Fibroblast of lung (primary cell): ENCODE measurements at regions not wholly inside any gene's neighbourhood (a gene's known extent, or its start where the extent isn't known, plus 50 kb on each side); places are given as distances from the start of the nearest gene placed in this dataset.

ENCODE experiments used
- DNase-seq, 2 donors: peaks; one replicate each; pipeline versions ENCODE4 v3.0.0 to v3.0.0-alpha.2; 2010; ENCODE audit warnings: low read depth in 2 of 2
- H2AFZ ChIP-seq: 2 replicates; pipeline ENCODE4 v1.5.1; 2012; ENCODE audit warnings: low read length, control low read depth, inconsistent platforms
- H3K27ac ChIP-seq: 2 replicates; pipeline ENCODE4 v1.5.1; 2011; ENCODE audit warnings: low read length, control low read depth; ENCODE audit not compliant: insufficient read depth
- H3K27me3 ChIP-seq: 2 replicates; pipeline ENCODE4 v1.5.1; 2011; ENCODE audit warnings: mild to moderate bottlenecking, low read length; ENCODE audit not compliant: control insufficient read depth, insufficient read depth
- H3K36me3 ChIP-seq: 2 replicates; pipeline ENCODE4 v1.5.1; 2011; ENCODE audit warnings: low read length; ENCODE audit not compliant: control insufficient read depth, insufficient read depth
- H3K4me1 ChIP-seq: 2 replicates; pipeline ENCODE4 v1.5.1; 2011; ENCODE audit warnings: low read length; ENCODE audit not compliant: control insufficient read depth, insufficient read depth; ENCODE audit errors: extremely low read depth
- H3K4me2 ChIP-seq: 2 replicates; pipeline ENCODE4 v1.5.1; 2011; ENCODE audit warnings: low read length, control low read depth; ENCODE audit not compliant: insufficient read depth; ENCODE audit errors: extremely low read depth
- H3K4me3 ChIP-seq, 4 experiments: fragments of 200-600 bp in 1 of 4; sonication (generic) in 1 of 4; replicated peaks in 1 of 4; 2 replicates each; pipeline ENCODE4 v1.5.1; 2011 to 2016; ENCODE audit warnings: low read length in 4 of 4, low read depth in 3 of 4, mild to moderate bottlenecking in 3 of 4, control low read depth in 2 of 4, inconsistent platforms in 1 of 4, mixed read lengths in 1 of 4; ENCODE audit not compliant: insufficient read depth in 1 of 4; ENCODE audit errors: control extremely low read depth in 1 of 4
- H3K79me2 ChIP-seq: 2 replicates; pipeline ENCODE4 v1.5.1; 2012; ENCODE audit warnings: mild to moderate bottlenecking, low read length, inconsistent platforms; ENCODE audit not compliant: control insufficient read depth, insufficient read depth
- H3K9ac ChIP-seq: 2 replicates; pipeline ENCODE4 v1.5.1; 2011; ENCODE audit warnings: mild to moderate bottlenecking, low read length, control low read depth; ENCODE audit not compliant: insufficient read depth
- H3K9me3 ChIP-seq: 2 replicates; pipeline ENCODE4 v1.5.1; 2012; ENCODE audit warnings: low read depth, low read length; ENCODE audit not compliant: control insufficient read depth, insufficient read depth
- H4K20me1 ChIP-seq: 2 replicates; pipeline ENCODE4 v1.5.1; 2011; ENCODE audit warnings: low read length; ENCODE audit not compliant: control insufficient read depth, insufficient read depth; ENCODE audit errors: extremely low read depth
- CTCF ChIP-seq, 2 donors: IDR thresholded peaks in 1 of 2; conservative IDR thresholded peaks in 1 of 2; 1 replicate in 1 of 2; 2 replicates in 1 of 2; pipeline ENCODE4 v1.5.1; 2011 to 2012; ENCODE audit warnings: low read length in 2 of 2, control low read depth in 1 of 2, inconsistent platforms in 1 of 2, low read depth in 1 of 2, mild to moderate bottlenecking in 1 of 2
- EZH2 ChIP-seq: IDR thresholded peaks from 2 replicates; pipeline ENCODE4 v1.5.1; 2012; ENCODE audit warnings: low read length, control low read depth, mild to moderate bottlenecking; ENCODE audit errors: missing control alignments

DNA sequence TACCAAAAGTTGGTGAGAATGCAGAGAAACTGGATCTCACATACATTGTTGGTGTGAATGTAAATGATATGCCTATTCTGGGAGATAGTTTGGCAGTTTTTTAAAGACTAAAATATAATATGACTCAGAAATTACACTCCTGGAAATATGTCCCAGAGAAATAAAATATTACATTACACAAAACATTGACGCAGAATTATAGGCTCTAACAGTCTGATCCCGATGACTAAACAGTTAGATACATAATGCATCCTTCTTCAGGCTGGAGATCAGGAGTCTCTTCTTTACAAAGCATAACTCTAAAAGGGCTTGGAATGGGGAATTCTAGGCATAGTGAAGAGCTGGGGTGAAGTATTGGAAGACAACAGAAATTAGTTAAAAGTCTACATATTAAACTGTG, 586.2 kb upstream of the NECTIN3 start:
- TF ChIP-seq CTCF (conservative IDR thresholded peaks at IDR 0.05 in 1 of 2, IDR thresholded peaks at IDR 0.05 in 1 of 2; ENCODE audit: low read depth in 1 of 2, low read length in 2 of 2) (no peak), EZH2 (no peak)
- Histone ChIP-seq H3K9me3 (no peaks in the 10 kb centered on the region), H2AFZ (no peak overlapping the region), H3K79me2 (no peaks in the 10 kb centered on the region), H3K4me2 (no peak overlapping the region), H3K4me3 (no peak overlapping the region), H3K36me3 (no peaks in the 10 kb centered on the region), H3K27me3 (no peaks in the 10 kb centered on the region), H3K9ac (no peak overlapping the region), H3K4me1 (no peaks in the 10 kb centered on the region), H3K27ac (no peak overlapping the region), H4K20me1 (no peaks in the 10 kb centered on the region)
- DNase-seq: no peak

DNA sequence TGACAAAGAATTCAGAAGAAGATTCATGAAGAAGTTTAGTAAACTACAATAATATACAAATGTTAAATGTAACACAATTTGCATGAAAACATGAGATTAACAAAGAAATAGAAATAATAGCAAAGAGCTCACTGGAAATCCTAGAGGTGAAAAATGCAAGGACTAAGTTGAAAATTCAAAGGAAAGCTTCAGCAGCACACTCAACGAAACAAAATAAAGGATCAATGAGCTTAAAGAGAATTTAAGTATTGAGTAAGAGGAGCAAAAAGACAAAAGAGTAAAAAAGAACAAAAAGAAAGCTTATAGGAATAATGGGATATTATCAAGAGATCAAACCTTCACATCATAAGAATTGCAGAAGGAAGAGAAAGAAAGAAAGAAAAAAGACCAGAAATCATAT, 583.8 kb upstream of the NECTIN3 start:
- no peaks in the 10 kb centered on the region for H3K27me3 ChIP-seq

DNA sequence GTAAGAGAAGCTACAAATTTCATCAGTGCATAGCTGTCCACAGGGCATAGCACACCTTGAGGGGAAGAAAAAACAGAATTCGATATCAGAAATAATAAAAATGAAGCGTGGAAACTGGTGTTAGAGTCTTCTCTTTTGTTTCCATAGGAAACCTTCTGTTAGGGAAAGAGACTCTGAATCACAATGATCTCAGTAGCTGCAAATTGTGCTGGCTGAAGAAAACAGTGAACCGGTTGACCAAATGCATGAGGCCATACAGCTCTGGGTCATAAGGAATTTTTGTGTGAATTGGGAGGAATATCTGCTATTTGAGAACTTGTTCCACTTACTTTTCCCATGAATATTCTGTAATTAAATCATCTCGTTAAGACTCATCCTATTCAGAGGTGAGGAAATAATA, 580.2 kb upstream of the NECTIN3 start:
- H3K27ac ChIP-seq: no peak overlapping the region
- H3K4me2 ChIP-seq: no peak overlapping the region
- no peak overlapping the region for H3K9ac ChIP-seq
- no peaks in the 10 kb centered on the region for H3K36me3 ChIP-seq
- no peaks in the 10 kb centered on the region for H4K20me1 ChIP-seq
- no peak overlapping the region for H2AFZ ChIP-seq
- TF ChIP-seq CTCF (conservative IDR thresholded peaks at IDR 0.05 in 1 of 2, IDR thresholded peaks at IDR 0.05 in 1 of 2; ENCODE audit: low read depth in 1 of 2, low read length in 2 of 2) (no peak), EZH2 (no peak)
- H3K79me2 ChIP-seq: no peaks in the 10 kb centered on the region
- no peaks in the 10 kb centered on the region for H3K4me1 ChIP-seq
- H3K27me3 ChIP-seq: no peaks in the 10 kb centered on the region
- DNase-seq: no peak
- no peak overlapping the region for H3K4me3 ChIP-seq
- H3K9me3 ChIP-seq: no peaks in the 10 kb centered on the region

More for the DNA sequence above, 583.8 kb upstream of the NECTIN3 start:
- no peaks in the 10 kb centered on the region for H3K79me2 ChIP-seq
- H2AFZ ChIP-seq: no peak overlapping the region
- H3K4me3 ChIP-seq: no peak overlapping the region
- no peak for TF ChIP-seq CTCF (conservative IDR thresholded peaks at IDR 0.05 in 1 of 2, IDR thresholded peaks at IDR 0.05 in 1 of 2; ENCODE audit: low read depth in 1 of 2, low read length in 2 of 2)
- no peak for TF ChIP-seq EZH2
- no peaks in the 10 kb centered on the region for H3K36me3 ChIP-seq
- no peak overlapping the region for H3K27ac ChIP-seq
- no peaks in the 10 kb centered on the region for H3K9me3 ChIP-seq
- no peaks in the 10 kb centered on the region for H3K4me1 ChIP-seq
- H3K9ac ChIP-seq: no peak overlapping the region
- H3K4me2 ChIP-seq: no peak overlapping the region
- no peaks in the 10 kb centered on the region for H4K20me1 ChIP-seq
- DNase-seq: no peak
